GM21528 (cell line): ENCODE measurements at regions not wholly inside any gene's neighbourhood (a gene's known extent, or its start where the extent isn't known, plus 50 kb on each side); places are given as distances from the start of the nearest gene placed in this dataset.

Source experiments
- ATAC-seq: cut with Tn5 transposase; IDR thresholded peaks from one replicate; pipeline ENCODE4 v1.9.1; 2021; ENCODE audit warnings: mild to moderate bottlenecking, moderate library complexity; ENCODE audit not compliant: unreplicated experiment, low FRiP score

DNA sequence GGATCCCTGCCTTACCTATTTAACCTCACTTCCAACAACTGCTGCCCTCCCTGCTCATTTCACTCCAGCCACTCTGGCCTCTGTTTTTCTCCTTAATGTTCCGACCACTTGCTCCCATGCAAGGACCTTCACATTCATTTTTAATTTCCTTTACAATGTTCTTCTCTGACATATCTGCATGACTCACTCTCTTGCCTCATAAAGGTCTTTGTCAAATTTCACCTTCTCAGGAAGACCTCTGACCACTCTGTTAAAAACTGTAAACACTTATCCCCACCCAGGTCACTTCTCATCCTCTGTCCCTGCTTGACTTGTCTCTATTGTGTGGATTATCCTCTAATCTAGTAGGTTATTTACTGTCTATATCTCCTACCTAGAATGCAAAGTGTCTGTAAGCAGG, 751.2 kb downstream of the BRINP1 start:
- ATAC-seq, result no peak

DNA sequence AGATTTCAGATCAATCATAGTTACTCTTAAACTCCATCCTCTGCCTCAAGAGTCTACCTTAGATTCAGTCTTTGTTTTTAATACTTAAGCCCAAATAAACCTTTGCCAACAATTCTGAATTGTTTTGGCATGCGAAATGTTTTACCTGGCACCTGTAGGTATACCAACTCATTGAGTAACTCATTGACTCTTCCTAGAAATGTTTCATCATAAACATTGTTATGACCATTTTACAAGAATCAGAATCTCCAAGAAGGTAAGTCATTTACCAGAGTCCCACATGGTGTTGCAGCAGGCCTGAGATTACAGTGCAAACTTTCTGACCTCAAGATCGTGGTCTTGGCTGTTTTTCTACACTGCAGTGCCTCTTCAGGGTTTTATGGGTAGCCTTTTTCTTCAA, 750.4 kb downstream of the BRINP1 start:
- ATAC-seq, result no peak

DNA sequence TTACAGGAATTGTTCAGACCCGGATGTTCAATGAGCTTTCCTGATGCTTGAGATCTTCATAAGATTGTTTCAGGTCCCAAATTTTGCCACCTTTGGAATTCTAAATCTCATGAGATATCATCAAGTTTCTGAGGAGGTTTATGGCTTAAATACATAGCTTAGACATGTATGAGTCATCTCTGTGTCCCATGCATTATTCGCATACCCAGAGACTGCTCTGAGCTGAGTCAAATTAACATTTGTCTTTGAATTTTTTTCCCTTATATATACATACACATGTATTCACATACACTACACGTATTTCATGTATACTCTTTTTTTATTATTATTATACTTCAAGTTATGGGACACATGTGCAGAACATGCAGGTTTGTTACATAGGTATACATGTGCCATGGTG, 744.6 kb downstream of the BRINP1 start:
- ATAC-seq, result no peak

DNA sequence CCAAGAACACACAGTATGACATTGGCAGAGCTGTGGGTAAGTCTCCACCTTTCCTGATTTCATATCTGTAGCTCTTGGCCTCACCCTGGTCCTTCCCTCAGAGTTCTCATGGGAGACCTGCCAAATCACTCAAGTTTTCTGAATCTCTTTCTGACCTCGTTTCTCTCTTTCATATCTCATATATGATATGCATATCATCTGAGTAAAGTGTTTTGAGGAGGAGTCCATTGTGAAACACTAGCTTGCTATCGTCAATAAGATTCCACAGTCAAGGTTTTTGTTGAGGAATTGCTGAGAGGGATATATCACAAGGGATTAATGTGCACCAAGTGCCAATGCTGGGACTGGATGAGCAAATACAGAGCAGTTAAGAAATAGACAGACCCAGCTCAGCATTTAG, 739.2 kb downstream of the BRINP1 start:
- ATAC-seq, result no peak

DNA sequence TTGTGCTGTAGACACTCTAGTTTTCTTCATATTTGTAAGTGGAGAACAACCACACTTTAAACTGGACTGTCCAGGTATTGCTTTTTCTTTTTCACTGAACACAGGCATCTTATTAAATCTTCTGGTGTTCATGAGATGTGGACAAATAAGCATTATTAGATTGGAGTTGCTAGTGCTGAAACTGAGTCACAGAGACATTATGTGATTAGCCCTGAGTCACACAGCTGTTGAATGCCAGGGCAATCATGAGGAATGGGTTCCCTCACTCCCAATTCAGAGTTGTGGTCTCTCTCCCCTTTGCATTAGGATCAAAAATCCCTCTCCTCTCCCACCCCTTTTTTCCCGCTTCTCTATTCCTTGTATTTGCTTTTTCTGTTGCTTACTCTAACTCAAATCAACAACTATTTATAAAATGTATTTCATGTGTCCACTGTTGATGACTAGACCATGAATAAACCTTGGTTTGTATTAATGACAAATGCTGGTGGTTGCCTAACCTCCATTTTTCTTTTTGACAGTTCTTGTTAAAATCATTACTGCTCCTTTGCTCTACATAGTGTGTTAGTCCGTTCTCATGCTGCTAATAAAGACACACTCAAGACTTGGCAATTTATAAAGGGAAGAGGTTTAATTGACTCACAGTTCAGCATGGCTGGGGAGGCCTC, 738.2 kb downstream of the BRINP1 start:
- ATAC-seq, result no peak

DNA sequence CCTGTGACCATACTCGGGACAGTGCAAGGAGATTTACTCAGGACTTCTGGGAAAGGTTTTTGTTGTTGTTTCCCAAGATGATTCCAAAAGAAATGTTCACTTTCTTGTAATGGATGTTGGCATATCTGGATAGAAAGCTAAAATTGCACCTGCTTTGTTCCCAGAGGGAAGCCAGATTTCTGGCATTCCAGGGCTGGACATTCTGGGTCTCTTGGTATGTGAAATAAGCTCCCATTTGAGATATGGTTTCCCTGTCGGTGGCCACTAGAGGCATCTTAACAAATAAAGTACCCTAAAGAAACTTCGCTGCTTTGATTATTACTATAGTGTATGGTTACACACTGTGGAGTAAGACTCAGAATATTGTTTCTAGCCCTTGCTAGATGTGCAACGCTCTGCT, 737.3 kb downstream of the BRINP1 start:
- ATAC-seq, result no peak

DNA sequence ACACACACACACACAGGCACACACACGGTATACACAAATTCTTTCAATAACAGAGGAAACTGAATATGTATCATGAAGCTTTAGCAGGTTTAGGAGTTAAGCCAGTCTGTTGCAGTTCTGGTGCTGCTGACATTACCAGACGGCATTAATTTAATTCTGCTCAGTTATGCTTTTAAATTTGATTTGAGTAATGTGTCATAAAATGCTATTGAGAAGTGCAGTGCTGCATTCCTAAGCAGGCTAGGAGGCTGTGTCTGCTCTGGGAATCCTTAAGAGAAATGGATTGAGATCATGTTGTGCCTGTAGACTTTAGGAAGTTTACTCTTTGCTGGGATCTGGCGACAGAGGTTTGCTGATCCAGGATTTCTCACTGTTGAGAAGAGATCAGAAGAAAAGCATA, 733.8 kb downstream of the BRINP1 start:
- ATAC-seq, result no peak

DNA sequence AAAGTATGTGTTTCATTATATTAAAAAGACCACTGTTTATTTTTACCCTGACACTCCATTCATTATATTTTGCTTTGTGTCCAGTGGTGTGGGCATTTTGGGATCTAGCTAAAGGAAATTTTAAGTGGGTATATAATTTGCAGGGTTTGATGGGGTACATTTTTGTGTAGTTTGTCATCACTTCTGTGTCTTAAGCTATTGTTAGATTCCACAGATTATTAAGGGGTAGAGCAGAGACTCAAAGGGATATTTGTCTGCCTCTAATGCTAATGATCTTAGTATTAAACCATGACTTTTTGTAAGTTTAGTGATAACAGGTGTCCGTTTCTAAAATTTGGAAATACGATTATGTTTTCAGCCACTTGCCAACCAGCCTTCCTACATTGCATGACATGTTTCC, 731.6 kb downstream of the BRINP1 start:
- no peak for ATAC-seq

DNA sequence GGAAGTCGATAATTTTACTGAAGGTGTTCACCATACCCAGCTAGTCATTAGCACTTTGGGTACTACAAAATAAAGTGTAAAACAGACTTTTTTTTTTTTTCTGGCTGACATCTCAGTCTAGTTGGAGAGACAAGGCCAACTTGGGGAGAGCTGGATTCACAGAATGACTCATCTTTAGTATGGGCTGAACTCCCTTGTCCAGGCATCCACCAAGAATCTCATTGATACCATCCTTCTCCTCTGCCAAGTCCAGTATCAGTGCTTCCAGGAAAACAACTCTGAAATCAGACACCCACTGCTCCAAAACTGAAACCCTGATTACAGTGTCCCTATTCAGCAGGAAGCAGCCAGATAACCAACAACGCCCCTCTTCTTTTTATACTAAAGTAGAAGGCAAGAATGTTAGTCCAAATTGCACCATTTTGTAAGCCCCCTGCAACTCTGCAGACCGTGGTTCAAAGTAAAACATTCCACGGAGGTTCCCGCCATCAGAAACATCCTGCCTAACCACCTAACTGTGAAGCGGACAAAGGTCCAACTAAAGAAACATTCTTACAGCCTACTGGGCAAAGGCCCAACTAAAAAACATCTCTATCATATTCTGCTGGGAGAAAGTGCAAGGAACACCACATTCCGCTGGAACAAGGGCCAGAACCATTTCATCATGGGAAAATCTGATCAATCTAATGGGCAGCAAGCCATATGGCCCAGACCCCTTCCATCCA, 728.2 kb downstream of the BRINP1 start:
- no peak for ATAC-seq

DNA sequence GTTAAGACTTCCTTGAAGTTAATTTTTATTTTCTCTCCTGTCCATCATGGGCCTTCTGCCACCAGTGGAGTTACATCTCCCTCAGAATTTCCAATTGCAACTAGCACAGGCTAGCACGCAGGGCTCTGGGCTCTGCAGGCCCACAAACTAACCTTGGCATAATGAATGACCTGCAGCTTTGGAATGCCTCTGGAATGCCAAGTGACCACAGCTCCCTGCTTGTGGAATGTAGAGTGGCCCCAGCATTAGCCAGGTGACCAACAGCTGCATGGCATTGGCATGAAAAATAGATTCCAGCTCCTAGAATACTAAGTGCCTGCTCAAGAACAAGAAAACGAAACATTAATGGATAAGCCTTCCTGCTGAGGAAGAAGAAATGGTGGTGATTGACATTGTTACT, 726.1 kb downstream of the BRINP1 start:
- no peak for ATAC-seq

DNA sequence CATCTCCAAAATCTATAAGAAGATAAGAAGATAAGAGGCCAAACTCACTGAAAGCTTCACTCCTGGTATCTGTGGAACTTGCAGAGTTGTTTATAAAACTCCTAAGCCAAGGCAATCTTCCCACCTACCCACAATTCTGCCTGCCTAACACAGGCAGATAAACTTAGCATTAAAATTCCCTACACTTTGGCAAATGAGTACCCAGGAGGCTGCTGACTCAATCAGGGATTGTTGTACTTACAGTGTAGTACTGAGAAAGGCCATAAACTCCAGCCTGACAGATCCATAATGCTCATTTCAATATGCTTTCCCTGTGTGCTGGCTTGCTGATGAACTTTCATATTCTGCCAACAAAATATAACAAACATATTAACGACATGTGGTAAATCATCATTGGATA, 725.2 kb downstream of the BRINP1 start:
- no peak for ATAC-seq

DNA sequence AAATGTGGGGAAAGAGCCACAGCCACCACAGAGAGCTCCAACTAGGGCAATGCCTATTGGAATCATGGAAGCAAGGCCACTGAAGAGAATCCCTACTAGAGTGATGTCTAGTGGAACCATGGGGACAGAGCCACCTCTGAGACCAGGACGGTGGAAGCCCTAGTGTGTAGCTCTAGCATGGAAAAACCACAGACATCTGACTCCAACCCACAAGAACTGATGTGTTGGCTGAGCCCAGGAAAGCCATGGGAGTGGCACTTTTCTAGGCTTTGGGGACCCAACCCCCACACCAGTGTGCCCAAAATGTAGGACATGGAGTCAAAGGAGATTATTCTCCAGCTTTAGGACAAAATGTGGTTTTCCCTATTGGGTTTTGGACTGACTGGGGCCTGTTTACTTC, 721.9 kb downstream of the BRINP1 start:
- ATAC-seq, result no peak

DNA sequence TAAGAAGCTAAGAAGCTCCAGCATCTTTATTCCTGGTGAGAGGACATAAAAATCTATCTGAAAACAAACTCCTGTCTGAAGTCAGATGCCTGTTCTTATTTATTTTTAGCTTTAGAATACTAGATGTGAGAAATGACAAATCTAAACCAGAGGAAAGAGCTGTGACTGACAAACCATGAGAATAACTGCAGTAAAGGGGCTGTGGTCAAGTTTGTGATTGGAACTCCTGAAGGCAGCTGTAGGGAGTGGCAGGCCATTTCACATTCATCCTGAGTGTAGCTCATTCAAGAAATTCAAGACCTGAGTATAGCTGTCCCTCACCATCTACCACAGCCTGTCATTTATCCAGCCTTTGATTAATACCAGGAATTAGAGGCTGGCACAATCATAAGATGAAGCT, 718.8 kb downstream of the BRINP1 start:
- ATAC-seq, result no peak

DNA sequence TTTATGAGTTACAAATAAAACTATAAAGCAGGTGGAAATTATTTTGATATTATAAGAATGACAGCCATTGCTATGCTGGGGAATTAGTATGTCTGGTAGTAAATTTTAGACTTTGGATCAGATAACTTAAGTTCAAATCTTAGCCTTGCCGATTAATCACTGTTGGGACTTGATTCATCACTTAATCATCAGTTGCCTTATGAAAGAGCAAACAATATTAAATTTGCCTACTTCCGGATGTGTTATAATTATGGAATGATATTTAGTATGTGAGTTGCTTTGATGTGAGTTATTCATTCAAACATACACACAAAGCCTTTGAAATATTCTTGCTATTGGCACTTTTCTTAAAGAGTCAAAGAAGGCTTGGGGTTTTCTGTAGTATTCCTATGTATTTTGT, 717.7 kb downstream of the BRINP1 start:
- ATAC-seq, result no peak

DNA sequence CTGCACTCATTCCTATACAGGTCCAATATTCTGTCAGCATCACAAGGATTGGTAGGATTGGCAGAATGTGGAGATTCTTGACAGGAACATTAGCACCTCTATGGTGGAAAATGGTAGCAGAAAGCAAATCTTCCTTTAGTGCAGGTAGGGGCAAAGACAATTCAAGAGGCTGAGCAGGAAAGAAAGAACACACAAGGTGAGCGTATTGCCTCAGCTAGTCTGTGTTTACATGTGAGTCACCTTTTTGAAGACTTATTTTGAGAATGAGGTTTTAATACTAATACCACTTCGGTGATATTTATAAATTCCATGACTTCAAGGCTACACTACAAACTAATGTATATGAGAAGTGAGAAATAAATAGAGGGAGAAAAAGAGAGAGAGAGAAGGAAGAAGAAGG, 717.0 kb downstream of the BRINP1 start:
- no peak for ATAC-seq

DNA sequence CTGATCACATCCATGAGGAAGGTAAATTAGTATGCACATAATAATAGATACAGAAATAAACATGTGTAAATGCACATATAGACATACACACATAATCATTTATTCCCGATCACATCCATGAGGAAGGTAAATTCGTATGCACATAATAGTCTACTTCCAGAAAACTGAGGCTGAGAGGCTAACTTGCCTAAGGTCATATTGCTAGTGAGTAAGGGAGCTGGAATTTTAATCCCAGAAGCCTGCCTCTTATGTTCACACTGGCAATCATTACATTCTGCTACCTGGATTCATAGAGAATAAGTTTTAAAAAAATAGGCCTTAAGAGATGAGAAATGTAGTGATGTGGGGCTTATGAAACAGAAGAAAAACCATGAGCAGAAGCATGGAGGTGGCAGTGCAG, 716.3 kb downstream of the BRINP1 start:
- no peak for ATAC-seq

DNA sequence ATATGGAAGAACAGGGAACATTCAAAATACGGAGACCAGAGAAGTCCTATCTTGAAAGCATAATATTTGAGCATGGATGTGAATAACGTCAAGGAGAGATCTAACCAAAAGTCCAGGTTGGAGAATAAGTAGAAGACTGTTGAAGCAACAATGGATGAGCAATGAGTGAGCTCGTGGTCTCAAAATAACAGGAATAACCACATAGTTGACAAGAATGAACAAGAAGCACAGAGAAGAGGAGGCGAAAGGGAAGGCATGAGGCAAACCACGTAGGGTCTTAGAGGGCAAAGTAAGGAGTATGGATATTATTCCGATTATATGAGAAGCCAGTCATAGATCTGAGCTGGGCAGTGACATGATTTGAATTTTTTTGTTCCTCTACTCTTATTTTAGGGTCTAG, 710.2 kb downstream of the BRINP1 start:
- ATAC-seq, result no peak

DNA sequence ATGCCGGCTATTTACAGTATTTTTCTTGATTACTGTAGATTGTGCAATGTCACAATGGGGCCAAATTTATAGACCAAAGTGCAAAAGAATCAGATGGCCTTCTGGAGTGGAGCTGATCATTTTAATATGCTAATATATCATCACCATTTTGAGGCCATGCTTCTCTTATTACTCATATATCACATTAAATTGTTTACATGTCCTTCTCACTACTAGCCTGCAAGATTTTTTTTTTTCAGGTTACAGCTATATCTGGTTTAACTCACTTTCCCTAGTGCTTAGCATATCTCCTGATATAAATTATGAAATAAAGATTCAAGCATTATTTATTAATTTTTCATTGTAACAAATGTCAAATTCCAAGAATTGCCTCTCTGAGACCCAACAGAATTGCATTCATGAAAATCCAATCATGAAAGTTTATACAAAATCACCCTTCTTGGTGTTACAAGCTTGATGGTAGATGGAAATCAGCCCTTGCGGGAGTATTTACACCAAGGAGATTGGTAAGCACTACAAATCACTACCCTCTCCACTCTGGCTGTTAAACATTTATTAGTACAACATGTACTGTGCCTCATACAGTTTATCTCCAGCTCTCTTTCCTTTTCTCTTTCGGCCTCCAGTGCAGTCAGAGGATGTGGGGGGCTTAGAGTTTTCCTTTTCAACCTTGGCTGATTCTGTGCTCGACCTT, 703.9 kb downstream of the BRINP1 start:
- ATAC-seq, result no peak

DNA sequence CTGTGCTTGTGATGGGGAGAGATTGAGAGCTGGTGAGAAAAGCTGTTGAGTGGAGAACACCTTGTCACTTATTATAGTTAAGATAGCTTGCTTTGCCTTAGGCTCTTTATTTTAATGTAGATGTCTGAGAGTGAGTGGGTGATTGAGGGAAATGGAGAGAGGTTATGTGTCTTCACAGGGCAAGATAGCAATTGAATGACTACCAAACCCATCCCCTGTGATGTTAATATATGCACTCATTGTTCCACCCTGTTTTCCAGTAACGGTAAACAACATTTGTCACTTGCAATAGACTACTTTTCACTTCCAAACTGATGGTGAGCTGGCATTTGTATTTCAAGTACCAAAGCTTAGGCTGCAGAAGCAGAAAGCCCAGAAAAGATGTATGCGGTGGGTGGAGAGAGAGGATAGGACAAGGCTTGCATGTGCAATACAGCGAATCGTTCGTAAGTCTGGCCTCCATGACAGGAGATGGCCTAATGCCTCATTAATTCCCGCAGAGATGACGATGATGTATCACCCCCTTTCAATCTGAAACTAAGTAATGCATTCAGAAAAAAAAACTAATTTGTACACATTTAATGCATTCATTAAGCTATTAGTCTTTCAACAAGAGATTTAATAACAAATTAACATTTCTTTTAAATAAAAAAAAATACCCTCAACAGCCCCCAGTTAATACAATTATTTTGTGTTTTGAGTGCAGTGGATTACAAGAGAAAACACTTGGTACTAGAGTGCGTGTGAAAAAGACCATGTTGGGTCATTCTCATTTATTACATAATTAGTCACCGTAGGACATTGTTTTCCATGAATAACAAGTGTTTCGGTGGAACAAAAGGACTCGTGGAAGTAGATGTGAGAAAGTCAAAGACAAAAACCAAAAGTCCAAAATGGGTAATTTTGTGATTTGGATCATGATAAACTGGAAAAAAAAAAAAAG, 699.0 kb downstream of the BRINP1 start:
- no peak for ATAC-seq

DNA sequence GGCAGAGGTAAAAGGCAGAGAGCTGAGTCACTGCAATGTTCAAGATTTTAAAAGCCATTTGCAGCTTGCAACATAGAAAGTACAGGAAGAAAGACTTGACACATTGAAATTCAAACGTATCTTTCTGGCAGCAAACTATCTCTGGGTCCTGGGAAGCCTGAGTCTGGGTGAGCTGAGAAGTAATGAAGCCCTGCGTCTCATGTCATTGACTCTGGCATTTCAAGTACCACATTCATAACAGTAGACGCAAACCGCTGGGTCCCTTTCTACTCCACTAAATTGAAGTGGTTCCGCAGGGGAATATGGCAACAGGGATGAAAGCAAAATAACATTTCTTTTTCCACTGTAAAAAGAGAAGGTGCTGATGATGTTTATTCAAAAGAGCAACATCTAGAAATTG, 694.3 kb downstream of the BRINP1 start:
- ATAC-seq, result no peak
